A673 (cell line): ENCODE measurements at regions not wholly inside any gene's neighbourhood (a gene's known extent, or its start where the extent isn't known, plus 50 kb on each side); places are given as distances from the start of the nearest gene placed in this dataset.

Source experiments
- EZH2 ChIP-seq: fragments of 200-600 bp; sonication (generic); IDR thresholded peaks from 2 replicates; pipeline ENCODE4 v1.6.1; 2017; ENCODE audit warnings: borderline replicate concordance, low read depth, mild to moderate bottlenecking, mixed read lengths, antibody characterized with exemption, low read length; ENCODE audit not compliant: poor library complexity, severe bottlenecking
- TF ChIP-seq, protein P1 (sequence below): fragments of 300-800, 200-600 bp; sonication (generic); conservative IDR thresholded peaks from 2 replicates; pipeline ENCODE4 v1.5.1; 2017; ENCODE audit warnings: low read depth, mild to moderate bottlenecking, antibody characterized with exemption, low read length, moderate library complexity, mixed read lengths

DNA sequence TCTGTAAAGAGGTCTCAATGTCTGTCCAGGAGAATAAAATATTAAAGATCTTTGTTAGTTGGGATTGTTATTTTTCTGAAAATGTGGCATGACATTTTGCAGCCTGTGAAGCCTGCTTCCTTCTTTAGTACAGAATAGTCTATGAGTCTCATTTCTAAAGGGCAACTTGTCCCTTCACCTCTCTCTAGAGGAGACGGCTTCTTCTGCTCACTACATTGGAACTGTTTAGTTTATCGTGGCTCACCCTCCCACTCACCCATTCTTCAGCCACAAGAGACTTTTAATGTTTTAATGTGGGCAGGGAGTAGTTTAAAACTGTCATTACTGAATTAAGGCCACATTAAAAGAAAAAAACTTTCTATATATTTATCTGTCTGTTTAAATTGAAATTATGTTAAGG, 161.0 kb downstream of the BARD1 start:
- TF ChIP-seq, protein P1, sequence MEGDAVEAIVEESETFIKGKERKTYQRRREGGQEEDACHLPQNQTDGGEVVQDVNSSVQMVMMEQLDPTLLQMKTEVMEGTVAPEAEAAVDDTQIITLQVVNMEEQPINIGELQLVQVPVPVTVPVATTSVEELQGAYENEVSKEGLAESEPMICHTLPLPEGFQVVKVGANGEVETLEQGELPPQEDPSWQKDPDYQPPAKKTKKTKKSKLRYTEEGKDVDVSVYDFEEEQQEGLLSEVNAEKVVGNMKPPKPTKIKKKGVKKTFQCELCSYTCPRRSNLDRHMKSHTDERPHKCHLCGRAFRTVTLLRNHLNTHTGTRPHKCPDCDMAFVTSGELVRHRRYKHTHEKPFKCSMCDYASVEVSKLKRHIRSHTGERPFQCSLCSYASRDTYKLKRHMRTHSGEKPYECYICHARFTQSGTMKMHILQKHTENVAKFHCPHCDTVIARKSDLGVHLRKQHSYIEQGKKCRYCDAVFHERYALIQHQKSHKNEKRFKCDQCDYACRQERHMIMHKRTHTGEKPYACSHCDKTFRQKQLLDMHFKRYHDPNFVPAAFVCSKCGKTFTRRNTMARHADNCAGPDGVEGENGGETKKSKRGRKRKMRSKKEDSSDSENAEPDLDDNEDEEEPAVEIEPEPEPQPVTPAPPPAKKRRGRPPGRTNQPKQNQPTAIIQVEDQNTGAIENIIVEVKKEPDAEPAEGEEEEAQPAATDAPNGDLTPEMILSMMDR = no peak
- TF ChIP-seq EZH2 = no peak
